A673 (cell line): ENCODE measurements at regions not wholly inside any gene's neighbourhood (a gene's known extent, or its start where the extent isn't known, plus 50 kb on each side); places are given as distances from the start of the nearest gene placed in this dataset.

Experiments used
- EZH2 ChIP-seq: fragments of 200-600 bp; sonication (generic); IDR thresholded peaks from 2 replicates; pipeline ENCODE4 v1.6.1; 2017; ENCODE audit warnings: borderline replicate concordance, low read depth, mild to moderate bottlenecking, mixed read lengths, antibody characterized with exemption, low read length; ENCODE audit not compliant: poor library complexity, severe bottlenecking
- TF ChIP-seq, protein P1 (sequence below): fragments of 300-800, 200-600 bp; sonication (generic); conservative IDR thresholded peaks from 2 replicates; pipeline ENCODE4 v1.5.1; 2017; ENCODE audit warnings: low read depth, mild to moderate bottlenecking, antibody characterized with exemption, low read length, moderate library complexity, mixed read lengths

DNA sequence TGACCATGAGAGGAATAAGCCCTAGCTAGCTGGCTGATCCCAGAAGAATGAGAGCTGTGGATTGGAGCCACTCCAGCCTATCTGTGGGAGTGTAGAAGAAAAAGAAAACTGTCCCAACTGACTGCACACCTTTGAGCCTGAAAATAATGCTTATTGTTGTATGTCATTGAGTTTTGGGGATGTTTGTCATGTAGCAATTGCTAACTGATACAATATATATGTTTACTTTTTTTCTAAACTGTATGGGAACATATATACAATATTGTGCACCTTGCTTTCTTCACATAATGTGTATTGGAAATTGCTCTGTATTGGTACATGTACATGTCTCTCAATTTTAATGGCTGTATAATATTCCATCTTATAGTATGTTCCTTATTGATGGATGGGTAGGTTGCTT lies 124.0 kb upstream of the NLRP1 start:
- TF ChIP-seq, protein P1, sequence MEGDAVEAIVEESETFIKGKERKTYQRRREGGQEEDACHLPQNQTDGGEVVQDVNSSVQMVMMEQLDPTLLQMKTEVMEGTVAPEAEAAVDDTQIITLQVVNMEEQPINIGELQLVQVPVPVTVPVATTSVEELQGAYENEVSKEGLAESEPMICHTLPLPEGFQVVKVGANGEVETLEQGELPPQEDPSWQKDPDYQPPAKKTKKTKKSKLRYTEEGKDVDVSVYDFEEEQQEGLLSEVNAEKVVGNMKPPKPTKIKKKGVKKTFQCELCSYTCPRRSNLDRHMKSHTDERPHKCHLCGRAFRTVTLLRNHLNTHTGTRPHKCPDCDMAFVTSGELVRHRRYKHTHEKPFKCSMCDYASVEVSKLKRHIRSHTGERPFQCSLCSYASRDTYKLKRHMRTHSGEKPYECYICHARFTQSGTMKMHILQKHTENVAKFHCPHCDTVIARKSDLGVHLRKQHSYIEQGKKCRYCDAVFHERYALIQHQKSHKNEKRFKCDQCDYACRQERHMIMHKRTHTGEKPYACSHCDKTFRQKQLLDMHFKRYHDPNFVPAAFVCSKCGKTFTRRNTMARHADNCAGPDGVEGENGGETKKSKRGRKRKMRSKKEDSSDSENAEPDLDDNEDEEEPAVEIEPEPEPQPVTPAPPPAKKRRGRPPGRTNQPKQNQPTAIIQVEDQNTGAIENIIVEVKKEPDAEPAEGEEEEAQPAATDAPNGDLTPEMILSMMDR: no peak
- TF ChIP-seq EZH2: no peak
